Kidney capillary endothelial cell (primary cell): ENCODE measurements at regions not wholly inside any gene's neighbourhood (a gene's known extent, or its start where the extent isn't known, plus 50 kb on each side); places are given as distances from the start of the nearest gene placed in this dataset.

Experiments
- DNase-seq: peaks from one replicate; pipeline ENCODE4 v3.0.0-alpha.2; 2018; ENCODE audit warnings: low spot score

- no peak for DNase-seq
Measured at GRCh38 chr4:41427931-41428600, 109.9 kb upstream of the LIMCH1 start.

GRCh38 chr4:41428601-41429279, 109.2 kb upstream of the LIMCH1 start:
- no peak for DNase-seq

- DNase-seq, result no peak
Measured at GRCh38 chr4:41429280-41429669, 108.7 kb upstream of the LIMCH1 start.

- DNase-seq, result no peak
Measured at GRCh38 chr4:41430792-41431191, 107.2 kb upstream of the LIMCH1 start.

- no peak for DNase-seq
Measured at GRCh38 chr4:41431276-41431675, 106.7 kb upstream of the LIMCH1 start.

GRCh38 chr4:41432219-41432618, 105.7 kb upstream of the LIMCH1 start:
- no peak for DNase-seq

GRCh38 chr4:41432881-41433280, 105.1 kb upstream of the LIMCH1 start:
- no peak for DNase-seq

- DNase-seq, result no peak
Measured at GRCh38 chr4:41433361-41433760, 104.6 kb upstream of the LIMCH1 start.

- DNase-seq, result no peak
Measured at GRCh38 chr4:41435510-41435909, 102.4 kb upstream of the LIMCH1 start.

GRCh38 chr4:41436419-41436818, 101.5 kb upstream of the LIMCH1 start:
- no peak for DNase-seq

- no peak for DNase-seq
Measured at GRCh38 chr4:41437111-41437536, 100.8 kb upstream of the LIMCH1 start.

GRCh38 chr4:41438931-41439297, 99.0 kb upstream of the LIMCH1 start:
- no peak for DNase-seq

GRCh38 chr4:41442810-41443209, 95.1 kb upstream of the LIMCH1 start:
- DNase-seq, result no peak

GRCh38 chr4:41443340-41444079, 94.4 kb upstream of the LIMCH1 start:
- DNase-seq, result no peak

GRCh38 chr4:41446391-41446790, 91.6 kb upstream of the LIMCH1 start:
- DNase-seq, result no peak

GRCh38 chr4:41446981-41447725, 90.8 kb upstream of the LIMCH1 start:
- DNase-seq, result no peak

GRCh38 chr4:41448934-41449333, 89.0 kb upstream of the LIMCH1 start:
- no peak for DNase-seq

GRCh38 chr4:41451961-41452360, 86.0 kb upstream of the LIMCH1 start:
- no peak for DNase-seq

- no peak for DNase-seq
Measured at GRCh38 chr4:41452484-41453225, 85.3 kb upstream of the LIMCH1 start.

- DNase-seq, result no peak
Measured at GRCh38 chr4:41454423-41454822, 83.5 kb upstream of the LIMCH1 start.

- no peak for DNase-seq
Measured at GRCh38 chr4:41455206-41455605, 82.8 kb upstream of the LIMCH1 start.

GRCh38 chr4:41456559-41457101, 81.3 kb upstream of the LIMCH1 start:
- no peak for DNase-seq
